Endothelial cell of umbilical vein (primary cell): ENCODE measurements at regions not wholly inside any gene's neighbourhood (a gene's known extent, or its start where the extent isn't known, plus 50 kb on each side); places are given as distances from the start of the nearest gene placed in this dataset.

Experiments used
- BruUV-seq: library from RNA; stranded (reverse); fragments of 400-500 nt; replicated peaks from 2 replicates; lab custom pipeline; 2021; lab: Mats Ljungman, UMichigan
- CTCF ChIA-PET: fragments of 300-600, 350-600 bp; sonication (Branson Sonifier 250); formaldehyde crosslinking; loops from one replicate; lab custom pipeline; 2021; ENCODE audit warnings: antibody characterized with exemption, inconsistent platforms; lab: Charles Lee
- POLR2A ChIA-PET: fragments of 300-600, 350-600 bp; sonication (Branson Sonifier 250); formaldehyde crosslinking; loops from one replicate; lab custom pipeline; 2021; ENCODE audit warnings: antibody characterized with exemption, inconsistent platforms; lab: Charles Lee
- DNase-seq: peaks from one replicate; pipeline ENCODE4 v3.0.0-alpha.2; 2011; ENCODE audit warnings: low read depth, low spot score
- FAIRE-seq: peaks from 2 replicates; lab custom pipeline; 2011; peaks lifted over from hg19 to GRCh38; lab: Jason Lieb, UNC
- H2AFZ ChIP-seq: 2 replicates; pipeline ENCODE4 v1.6.0; 2012; ENCODE audit warnings: low read depth, low read length, control low read depth, inconsistent platforms
- H3K27ac ChIP-seq: 2 replicates; pipeline ENCODE4 v1.5.1; 2011; ENCODE audit warnings: low read depth, mild to moderate bottlenecking, control low read depth, low read length, moderate library complexity; ENCODE audit not compliant: insufficient read depth
- H3K27me3 ChIP-seq, 2 experiments: 2 replicates each; pipeline versions ENCODE4 v1.6.0 to v1.6.1; 2011; ENCODE audit warnings: low read length in 2 of 2, mixed read lengths in 1 of 2; ENCODE audit not compliant: control insufficient read depth in 2 of 2, insufficient read depth in 2 of 2
- H3K36me3 ChIP-seq, 2 experiments: 2 replicates in 1 of 2; 3 replicates in 1 of 2; pipeline ENCODE4 v1.5.1; 2011; ENCODE audit warnings: low read length in 2 of 2, mild to moderate bottlenecking in 1 of 2, moderate library complexity in 1 of 2; ENCODE audit not compliant: control insufficient read depth in 2 of 2, insufficient read depth in 2 of 2; ENCODE audit errors: extremely low read depth in 1 of 2
- H3K4me1 ChIP-seq: 3 replicates; pipeline ENCODE4 v1.5.1; 2011; ENCODE audit warnings: mild to moderate bottlenecking, low read length; ENCODE audit not compliant: control insufficient read depth, insufficient read depth; ENCODE audit errors: extremely low read depth
- H3K4me2 ChIP-seq: 2 replicates; pipeline ENCODE4 v1.6.1; 2011; ENCODE audit warnings: low read length, control low read depth, mixed read lengths; ENCODE audit not compliant: insufficient read depth
- H3K4me3 ChIP-seq, 3 experiments: fragments of 200-600 bp in 1 of 3; sonication (generic), shearing (Covaris generic) in 1 of 3; replicated peaks in 1 of 3; 2 replicates each; pipeline ENCODE4 v1.5.1; 2011 to 2016; ENCODE audit warnings: control low read depth in 3 of 3, low read length in 3 of 3, mild to moderate bottlenecking in 2 of 3, inconsistent platforms in 1 of 3, low read depth in 1 of 3, moderate library complexity in 1 of 3; ENCODE audit not compliant: insufficient read depth in 1 of 3
- H3K79me2 ChIP-seq: 2 replicates; pipeline ENCODE4 v1.6.0; 2012; ENCODE audit warnings: low read length, inconsistent platforms; ENCODE audit not compliant: control insufficient read depth, insufficient read depth
- H3K9ac ChIP-seq: replicated peaks from 2 replicates; pipeline ENCODE3; 2011; ENCODE audit warnings: low read length, control low read depth; ENCODE audit not compliant: insufficient read depth; ENCODE audit errors: extremely low read depth
- H3K9me1 ChIP-seq: replicated peaks from 3 replicates; pipeline ENCODE4 v1.6.0; 2011; ENCODE audit warnings: mild to moderate bottlenecking, low read length; ENCODE audit not compliant: control insufficient read depth, insufficient read depth; ENCODE audit errors: extremely low read depth
- H3K9me3 ChIP-seq: replicated peaks from 2 replicates; pipeline ENCODE4 v1.5.1; 2012; ENCODE audit warnings: low read length, inconsistent platforms; ENCODE audit not compliant: control insufficient read depth, insufficient read depth
- H4K20me1 ChIP-seq: replicated peaks from 2 replicates; pipeline ENCODE3; 2011; ENCODE audit warnings: mild to moderate bottlenecking, low read length; ENCODE audit not compliant: control insufficient read depth, insufficient read depth; ENCODE audit errors: extremely low read depth
- EZH2 ChIP-seq: IDR thresholded peaks from 2 replicates; pipeline ENCODE4 v1.6.1; 2012; ENCODE audit warnings: borderline replicate concordance, low read depth, mild to moderate bottlenecking, moderate library complexity, low read length, inconsistent platforms; ENCODE audit not compliant: severe bottlenecking
- FOS ChIP-seq: IDR thresholded peaks from 2 replicates; pipeline ENCODE4 v1.6.1; 2011; ENCODE audit warnings: mild to moderate bottlenecking, low read length, moderate library complexity, borderline replicate concordance; ENCODE audit not compliant: insufficient read depth
- GATA2 ChIP-seq: IDR thresholded peaks from 2 replicates; pipeline ENCODE4 v1.7.0; 2011; ENCODE audit warnings: low read depth, mild to moderate bottlenecking, moderate library complexity, mixed read lengths, low read length; ENCODE audit not compliant: insufficient read length, insufficient read depth
- JUN ChIP-seq: IDR thresholded peaks from 2 replicates; pipeline ENCODE4 v1.6.1; 2011; ENCODE audit warnings: borderline replicate concordance, low read depth; ENCODE audit not compliant: insufficient read length, insufficient read depth
- MYC ChIP-seq: IDR thresholded peaks from one replicate; pipeline ENCODE4 v1.6.1; 2011; ENCODE audit warnings: mild to moderate bottlenecking, low read depth, low read length
- POLR2A ChIP-seq: IDR thresholded peaks from 2 replicates; pipeline ENCODE4 v1.6.1; 2012; ENCODE audit warnings: low read depth, mild to moderate bottlenecking, control low read depth, low read length
- POLR2AphosphoS5 ChIP-seq: IDR thresholded peaks from 2 replicates; pipeline ENCODE4 v1.6.1; 2012; ENCODE audit warnings: low read depth, mild to moderate bottlenecking, control low read depth, low read length, moderate library complexity; ENCODE audit not compliant: insufficient read depth
- dilution Hi-C: fragments of 300-500 bp; cut with MboI; formaldehyde crosslinking; loops from one replicate; pipeline ENCODE4 v1.15.0; 2019; ENCODE audit warnings: low sequenced_read_pairs; ENCODE audit not compliant: extremely low pct_ligation_motif_present
- intact Hi-C: fragments of 100-400 bp; cut with micrococcal nuclease; formaldehyde crosslinking; loops from one replicate; pipeline ENCODE4 v1.10.0; 2022
- TF ChIP-seq, protein P1 (sequence below): IDR thresholded peaks from 2 replicates; pipeline ENCODE4 v1.6.1; 2011; ENCODE audit not compliant: insufficient read depth, insufficient read length
- TF ChIP-seq, protein P2 (sequence below), 2 donors: IDR thresholded peaks; 1 replicate in 1 of 2; 2 replicates in 1 of 2; pipeline ENCODE4 v1.5.1; 2011; ENCODE audit warnings: low read length in 2 of 2, mild to moderate bottlenecking in 2 of 2, moderate library complexity in 2 of 2, control low read depth in 1 of 2, inconsistent platforms in 1 of 2, low read depth in 1 of 2; ENCODE audit not compliant: insufficient read depth in 1 of 2; ENCODE audit errors: extremely low read depth in 1 of 2

DNA sequence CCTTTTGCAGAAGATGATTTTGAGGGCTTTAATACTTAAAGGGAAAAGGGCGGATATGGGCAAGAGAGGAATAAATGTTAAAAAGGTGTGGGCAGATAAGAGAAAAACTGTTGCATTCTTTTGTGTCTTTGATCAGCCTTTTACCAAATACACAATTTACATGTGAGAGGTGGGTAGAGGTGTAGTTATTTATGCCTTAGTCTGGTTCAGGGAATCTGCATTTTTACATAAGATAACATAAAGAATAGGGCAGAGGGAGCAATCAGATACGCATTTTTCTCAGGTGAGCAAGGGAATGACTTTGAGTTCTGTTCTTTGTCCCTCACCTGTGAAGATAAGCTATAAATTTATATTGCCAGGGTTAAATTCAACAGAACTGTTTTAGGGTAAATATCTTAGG is 708.4 kb upstream of the SLITRK1 start:
- CTCF ChIA-PET = no interaction called here
- no peak overlapping the region for H3K27ac ChIP-seq

More for the DNA sequence above, 708.4 kb upstream of the SLITRK1 start:
- no TSS peak for BruUV-seq
- no peaks in the 10 kb centered on the region for H3K36me3 ChIP-seq
- no peaks in the 10 kb centered on the region for H3K79me2 ChIP-seq
- TF ChIP-seq MYC (no peak), POLR2AphosphoS5 (no peak), FOS (no peak), EZH2 (no peak), POLR2A (no peak), JUN (no peak), GATA2 (no peak)
- TF ChIP-seq, protein P1, sequence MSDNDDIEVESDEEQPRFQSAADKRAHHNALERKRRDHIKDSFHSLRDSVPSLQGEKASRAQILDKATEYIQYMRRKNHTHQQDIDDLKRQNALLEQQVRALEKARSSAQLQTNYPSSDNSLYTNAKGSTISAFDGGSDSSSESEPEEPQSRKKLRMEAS = no peak
- TF ChIP-seq, protein P2, sequence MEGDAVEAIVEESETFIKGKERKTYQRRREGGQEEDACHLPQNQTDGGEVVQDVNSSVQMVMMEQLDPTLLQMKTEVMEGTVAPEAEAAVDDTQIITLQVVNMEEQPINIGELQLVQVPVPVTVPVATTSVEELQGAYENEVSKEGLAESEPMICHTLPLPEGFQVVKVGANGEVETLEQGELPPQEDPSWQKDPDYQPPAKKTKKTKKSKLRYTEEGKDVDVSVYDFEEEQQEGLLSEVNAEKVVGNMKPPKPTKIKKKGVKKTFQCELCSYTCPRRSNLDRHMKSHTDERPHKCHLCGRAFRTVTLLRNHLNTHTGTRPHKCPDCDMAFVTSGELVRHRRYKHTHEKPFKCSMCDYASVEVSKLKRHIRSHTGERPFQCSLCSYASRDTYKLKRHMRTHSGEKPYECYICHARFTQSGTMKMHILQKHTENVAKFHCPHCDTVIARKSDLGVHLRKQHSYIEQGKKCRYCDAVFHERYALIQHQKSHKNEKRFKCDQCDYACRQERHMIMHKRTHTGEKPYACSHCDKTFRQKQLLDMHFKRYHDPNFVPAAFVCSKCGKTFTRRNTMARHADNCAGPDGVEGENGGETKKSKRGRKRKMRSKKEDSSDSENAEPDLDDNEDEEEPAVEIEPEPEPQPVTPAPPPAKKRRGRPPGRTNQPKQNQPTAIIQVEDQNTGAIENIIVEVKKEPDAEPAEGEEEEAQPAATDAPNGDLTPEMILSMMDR (IDR thresholded peaks at IDR 0.05; ENCODE audit: extremely low read depth in 1 of 2, insufficient read depth in 1 of 2, low read depth in 1 of 2, low read length in 2 of 2) = no peak
- dilution Hi-C loops = no loop called here
- no peak overlapping the region for H3K4me3 ChIP-seq
- intact Hi-C loops = no loop called here
- no peaks in the 10 kb centered on the region for H3K4me1 ChIP-seq
- no peaks in the 10 kb centered on the region for H3K9me1 ChIP-seq
- FAIRE-seq (no peak), DNase-seq (no peak)
- no peak overlapping the region for H3K4me2 ChIP-seq
- H3K27me3 ChIP-seq = no peaks in the 10 kb centered on the region
- H2AFZ ChIP-seq = no peak overlapping the region
- H3K9me3 ChIP-seq = no peaks in the 10 kb centered on the region
- no peak overlapping the region for H3K9ac ChIP-seq
- H4K20me1 ChIP-seq = no peaks in the 10 kb centered on the region
- POLR2A ChIA-PET = no interaction called here
